ES-I3 (cell line): ENCODE measurements at regions not wholly inside any gene's neighbourhood (a gene's known extent, or its start where the extent isn't known, plus 50 kb on each side); places are given as distances from the start of the nearest gene placed in this dataset.

Experiments used
- H3K36me3 ChIP-seq: 2 replicates; pipeline ENCODE4 v1.6.1; 2013; ENCODE audit warnings: mild to moderate bottlenecking, low read length, control low read depth, moderate library complexity; ENCODE audit not compliant: insufficient read depth
- H3K4me1 ChIP-seq: 2 replicates; pipeline ENCODE4 v1.6.1; 2013; ENCODE audit warnings: mild to moderate bottlenecking, control low read depth, low read length; ENCODE audit not compliant: insufficient read depth
- H3K9ac ChIP-seq: 2 replicates; pipeline ENCODE4 v1.6.1; 2013; ENCODE audit warnings: low read depth, mild to moderate bottlenecking, low read length, moderate library complexity
- H3K9me3 ChIP-seq: 2 replicates; pipeline ENCODE4 v1.6.1; 2013; ENCODE audit warnings: mild to moderate bottlenecking, low read length, moderate library complexity; ENCODE audit not compliant: control insufficient read depth, insufficient read depth

- no peaks in the 10 kb centered on the region for H3K36me3 ChIP-seq
- no peaks in the 10 kb centered on the region for H3K9me3 ChIP-seq
- H3K9ac ChIP-seq: no peak overlapping the region
- H3K4me1 ChIP-seq: no peaks in the 10 kb centered on the region
Observed at GRCh38 chr16:13571036-13571435, 348.9 kb upstream of the ERCC4 start.

DNA sequence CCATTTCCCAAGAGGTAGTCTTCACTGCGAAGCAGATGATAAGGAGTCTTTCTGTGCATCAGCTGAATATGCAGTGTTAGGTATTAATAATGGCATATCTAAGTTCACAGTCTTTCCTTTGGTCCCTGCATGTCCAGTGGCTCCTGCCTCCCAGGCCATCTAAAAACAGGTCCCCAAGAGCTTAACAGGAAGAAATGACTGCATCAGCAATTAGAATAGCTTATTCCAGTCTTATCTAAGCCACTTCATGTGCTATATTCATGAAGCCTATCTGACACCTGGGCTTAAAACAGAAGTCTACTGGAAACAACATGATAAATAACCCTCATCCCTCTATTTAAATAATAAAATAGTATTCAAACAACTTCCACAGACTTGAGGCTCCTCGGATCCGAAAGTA is 346.1 kb upstream of the ERCC4 start:
- no peaks in the 10 kb centered on the region for H3K9me3 ChIP-seq
- no peaks in the 10 kb centered on the region for H3K36me3 ChIP-seq
- H3K4me1 ChIP-seq: no peaks in the 10 kb centered on the region
- H3K9ac ChIP-seq: no peak overlapping the region

DNA sequence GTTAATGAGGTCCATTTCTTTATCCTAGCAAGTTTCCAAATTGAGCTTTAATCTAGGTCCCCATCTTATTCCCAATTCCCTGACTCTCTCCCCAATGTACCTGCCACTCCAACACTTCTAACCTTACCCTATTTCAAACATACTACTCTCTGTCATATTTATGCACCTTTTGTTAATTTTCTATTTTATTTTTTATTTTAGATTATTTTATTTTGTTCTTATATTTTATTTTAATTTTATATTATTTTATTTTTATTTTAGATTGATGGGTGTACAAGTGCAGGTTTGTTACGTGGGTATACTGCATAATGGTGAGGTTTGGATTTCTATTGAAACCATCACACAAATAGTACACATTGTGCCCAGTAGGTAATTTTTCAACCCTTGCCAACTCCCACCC is 333.9 kb upstream of the ERCC4 start:
- Histone ChIP-seq H3K36me3 (no peaks in the 10 kb centered on the region), H3K4me1 (no peaks in the 10 kb centered on the region), H3K9me3 (no peaks in the 10 kb centered on the region), H3K9ac (no peak overlapping the region)

DNA sequence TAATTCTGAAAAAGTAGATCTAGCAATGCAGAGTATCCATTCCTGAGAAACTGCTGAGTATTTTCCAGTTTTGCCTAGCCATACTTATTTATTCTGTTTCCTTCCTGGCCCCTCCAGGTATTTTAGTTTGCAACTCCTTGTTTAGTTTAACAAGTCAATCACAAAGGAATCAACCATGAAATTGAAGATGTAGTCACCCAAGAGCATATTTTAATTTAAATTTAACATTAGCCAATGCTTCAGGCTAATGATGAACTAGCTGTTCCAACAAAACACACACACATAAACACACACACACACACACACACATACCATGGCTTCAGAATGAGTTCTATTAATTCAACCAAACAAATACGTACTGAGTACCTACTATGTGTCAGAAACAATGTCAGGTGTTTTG is 332.8 kb upstream of the ERCC4 start:
- H3K4me1 ChIP-seq: no peaks in the 10 kb centered on the region
- no peak overlapping the region for H3K9ac ChIP-seq
- H3K36me3 ChIP-seq: no peaks in the 10 kb centered on the region
- H3K9me3 ChIP-seq: no peaks in the 10 kb centered on the region

DNA sequence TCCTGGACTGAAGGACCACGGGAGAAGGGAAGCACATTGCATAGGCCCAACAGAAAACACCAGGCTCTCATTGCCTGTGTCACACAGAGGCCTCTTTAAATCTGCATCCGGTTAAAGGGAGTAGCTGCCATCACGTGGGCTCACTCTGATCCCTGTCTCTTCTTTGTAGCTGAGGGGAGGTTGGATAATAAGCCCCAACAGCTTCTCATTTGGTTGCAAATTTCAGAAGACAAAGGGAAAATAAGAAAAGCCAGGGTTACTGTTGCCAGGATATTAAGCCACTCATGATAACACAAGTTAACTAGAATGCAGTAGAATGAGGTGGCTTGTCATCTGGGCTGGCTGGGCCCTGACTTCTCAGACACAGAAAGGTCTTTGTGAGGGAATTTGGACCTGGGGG is 325.1 kb upstream of the ERCC4 start:
- Histone ChIP-seq H3K36me3 (no peaks in the 10 kb centered on the region), H3K9ac (no peak overlapping the region)

GRCh38 chr16:13606804-13607203 is 313.1 kb upstream of the ERCC4 start:
- Histone ChIP-seq H3K4me1 (peaks cover 24% of the 10 kb centered on the region), H3K36me3 (no peaks in the 10 kb centered on the region), H3K9ac (no peak overlapping the region), H3K9me3 (no peaks in the 10 kb centered on the region)

More for the DNA sequence above, 325.1 kb upstream of the ERCC4 start:
- peaks cover 11% of the 10 kb centered on the region for H3K4me1 ChIP-seq
- no peaks in the 10 kb centered on the region for H3K9me3 ChIP-seq

DNA sequence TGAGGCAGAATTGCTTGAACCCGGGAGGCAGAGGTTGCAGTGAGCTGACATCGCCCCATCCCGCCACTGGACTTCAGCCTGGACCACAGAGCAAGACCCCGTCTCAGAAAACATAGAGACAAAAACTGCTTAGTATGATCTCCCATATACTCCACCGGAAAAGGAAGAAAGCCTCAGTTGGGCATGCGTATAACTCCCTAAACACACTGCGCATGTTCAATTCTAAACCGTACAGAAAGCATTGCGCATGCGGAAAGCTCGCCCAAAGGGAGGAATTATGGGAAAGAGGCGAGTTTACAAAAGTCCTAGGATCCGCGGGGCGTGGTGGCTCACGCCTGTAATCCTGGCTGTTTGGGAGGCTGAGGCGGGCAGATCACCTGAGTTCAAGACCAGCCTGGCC is 312.7 kb upstream of the ERCC4 start:
- Histone ChIP-seq H3K4me1 (peaks cover 24% of the 10 kb centered on the region), H3K9ac (no peak overlapping the region), H3K9me3 (no peaks in the 10 kb centered on the region), H3K36me3 (no peaks in the 10 kb centered on the region)

- Histone ChIP-seq H3K9me3 (no peaks in the 10 kb centered on the region), H3K4me1 (peaks cover 24% of the 10 kb centered on the region), H3K9ac (no peak overlapping the region), H3K36me3 (no peaks in the 10 kb centered on the region)
Observed at GRCh38 chr16:13611596-13611995, 308.4 kb upstream of the ERCC4 start.

GRCh38 chr16:13612623-13613022 is 307.3 kb upstream of the ERCC4 start:
- H3K4me1 ChIP-seq: peaks cover 24% of the 10 kb centered on the region
- H3K9ac ChIP-seq: no peak overlapping the region
- no peaks in the 10 kb centered on the region for H3K9me3 ChIP-seq
- no peaks in the 10 kb centered on the region for H3K36me3 ChIP-seq

GRCh38 chr16:13613165-13613564 is 306.8 kb upstream of the ERCC4 start:
- H3K9me3 ChIP-seq: no peaks in the 10 kb centered on the region
- H3K36me3 ChIP-seq: no peaks in the 10 kb centered on the region
- peaks cover 24% of the 10 kb centered on the region for H3K4me1 ChIP-seq
- H3K9ac ChIP-seq: no peak overlapping the region

DNA sequence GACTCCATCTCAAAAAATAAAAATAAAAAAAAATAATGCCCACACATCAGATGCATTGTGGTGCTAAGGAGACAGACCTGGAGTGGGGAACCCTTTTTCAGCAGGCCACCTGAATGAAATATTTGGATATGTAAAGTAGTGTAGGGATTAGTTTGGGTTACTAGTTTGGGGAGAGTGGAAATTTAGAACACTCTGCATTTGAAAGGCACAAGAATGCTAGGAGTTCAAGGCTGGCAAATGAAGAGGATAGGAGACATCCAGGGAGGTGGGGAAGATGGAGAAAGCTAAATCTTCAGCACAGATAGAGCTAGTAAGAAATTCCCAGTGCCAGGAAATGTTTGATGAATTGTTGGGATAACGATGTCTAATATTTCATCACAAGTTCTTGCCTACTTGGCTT is 298.3 kb upstream of the ERCC4 start:
- Histone ChIP-seq H3K4me1 (peaks cover 7% of the 10 kb centered on the region), H3K9me3 (peaks cover 6% of the 10 kb centered on the region; the same call in 1 of the 2 replicates), H3K9ac (no peak overlapping the region), H3K36me3 (no peaks in the 10 kb centered on the region)

DNA sequence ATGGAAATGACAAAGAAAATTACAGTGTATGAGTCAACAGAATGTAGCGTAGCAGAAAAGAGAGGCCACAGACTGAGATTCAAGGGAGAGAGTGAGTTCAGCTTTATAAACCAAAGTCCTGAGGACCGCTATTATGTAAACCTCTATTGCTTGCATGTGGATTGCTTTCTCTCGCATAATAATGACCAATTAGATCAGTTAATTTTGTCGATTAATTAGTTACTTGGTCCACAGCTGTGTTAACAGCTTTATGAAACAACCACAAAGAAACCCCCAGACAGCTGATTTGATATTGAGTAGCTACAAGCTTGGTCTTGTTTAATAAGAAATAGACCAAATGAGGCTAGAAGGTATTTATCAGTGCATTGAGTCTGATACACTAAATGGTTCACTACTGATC is 291.8 kb upstream of the ERCC4 start:
- no peaks in the 10 kb centered on the region for H3K9me3 ChIP-seq
- no peak overlapping the region for H3K9ac ChIP-seq
- no peaks in the 10 kb centered on the region for H3K36me3 ChIP-seq
- peaks cover 12% of the 10 kb centered on the region for H3K4me1 ChIP-seq

GRCh38 chr16:13629704-13630103 is 290.2 kb upstream of the ERCC4 start:
- no peak overlapping the region for H3K9ac ChIP-seq
- H3K36me3 ChIP-seq: no peaks in the 10 kb centered on the region

DNA sequence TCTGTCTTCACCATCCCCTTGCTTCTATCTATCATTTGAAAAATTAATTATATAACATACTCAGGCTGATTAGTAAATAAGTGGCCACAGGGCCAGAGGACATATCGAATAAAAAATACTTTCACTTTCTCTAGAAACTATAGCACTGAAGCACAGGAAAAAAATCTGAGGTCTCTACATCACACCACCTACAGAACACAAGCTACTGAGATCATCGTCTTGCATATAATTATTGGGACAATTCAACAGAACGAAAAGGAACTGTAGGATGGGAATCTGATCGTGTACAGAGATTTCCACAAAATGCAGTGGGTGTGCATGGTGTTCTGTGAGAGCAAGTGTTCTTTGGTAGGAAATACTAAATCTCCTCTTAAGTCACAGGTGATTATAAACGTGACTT is 289.6 kb upstream of the ERCC4 start:
- H3K4me1 ChIP-seq: peaks cover 12% of the 10 kb centered on the region
- H3K9ac ChIP-seq: no peak overlapping the region
- H3K36me3 ChIP-seq: no peaks in the 10 kb centered on the region
- H3K9me3 ChIP-seq: 0 out of 2 replicates have a peak, but pooled peaks cover 3% of the 10 kb centered on the region

More at GRCh38 chr16:13629704-13630103, 290.2 kb upstream of the ERCC4 start:
- Histone ChIP-seq H3K4me1 (peaks cover 12% of the 10 kb centered on the region), H3K9me3 (0 out of 2 replicates have a peak, but pooled peaks cover 3% of the 10 kb centered on the region)

DNA sequence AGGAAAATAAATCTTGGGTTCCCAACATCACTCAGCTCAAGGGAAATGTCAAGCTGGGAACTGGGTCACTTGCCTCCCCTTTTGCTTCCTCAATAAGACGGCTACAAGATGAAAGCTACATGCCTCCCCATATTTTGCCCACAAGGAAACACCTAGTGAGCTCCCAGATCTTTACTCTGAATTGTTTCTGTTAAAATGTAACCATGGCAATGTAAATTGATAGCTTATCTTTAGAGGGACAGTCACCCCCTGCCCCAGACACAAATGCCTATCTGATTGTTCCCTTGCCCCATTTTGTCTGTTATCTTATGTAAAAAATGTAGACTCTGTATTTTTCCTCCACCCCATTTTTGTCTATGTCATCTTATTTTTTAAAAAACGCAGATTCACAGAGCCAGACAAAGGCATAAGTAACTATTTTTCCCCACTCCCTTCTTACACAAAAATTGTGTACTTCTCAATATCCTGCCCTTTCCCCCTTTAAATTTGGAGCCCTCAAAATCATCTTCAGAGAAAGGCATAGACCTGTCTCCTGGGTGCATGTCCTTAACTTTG is 288.7 kb upstream of the ERCC4 start:
- Histone ChIP-seq H3K4me1 (peaks cover 12% of the 10 kb centered on the region), H3K9me3 (0 out of 2 replicates have a peak, but pooled peaks cover 3% of the 10 kb centered on the region), H3K9ac (no peak overlapping the region), H3K36me3 (no peaks in the 10 kb centered on the region)

DNA sequence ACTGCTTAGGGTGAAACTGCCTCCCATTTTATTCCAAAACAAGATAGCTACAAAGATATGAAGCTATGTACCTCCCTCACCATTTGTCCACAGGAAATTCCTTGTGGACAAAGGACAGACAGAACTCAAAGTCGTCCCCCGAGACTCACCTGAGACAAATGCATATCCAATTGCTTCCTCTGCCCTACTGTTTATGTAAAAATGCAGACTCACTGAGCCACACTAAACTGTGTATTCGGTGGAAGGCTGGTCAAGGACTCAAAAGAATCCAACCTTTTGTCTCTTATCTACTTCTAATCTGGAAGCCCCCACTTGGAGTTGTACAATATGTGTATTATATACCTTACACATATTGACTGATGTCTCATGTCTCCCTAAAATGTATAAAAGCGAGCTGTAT is 288.0 kb upstream of the ERCC4 start:
- Histone ChIP-seq H3K9ac (no peak overlapping the region), H3K9me3 (0 out of 2 replicates have a peak, but pooled peaks cover 3% of the 10 kb centered on the region), H3K36me3 (no peaks in the 10 kb centered on the region), H3K4me1 (peaks cover 12% of the 10 kb centered on the region)
